ENCODE measurements at regions not wholly inside any gene's neighbourhood (a gene's known extent, or its start where the extent isn't known, plus 50 kb on each side); places are given as distances from the start of the nearest gene placed in this dataset.

DNA sequence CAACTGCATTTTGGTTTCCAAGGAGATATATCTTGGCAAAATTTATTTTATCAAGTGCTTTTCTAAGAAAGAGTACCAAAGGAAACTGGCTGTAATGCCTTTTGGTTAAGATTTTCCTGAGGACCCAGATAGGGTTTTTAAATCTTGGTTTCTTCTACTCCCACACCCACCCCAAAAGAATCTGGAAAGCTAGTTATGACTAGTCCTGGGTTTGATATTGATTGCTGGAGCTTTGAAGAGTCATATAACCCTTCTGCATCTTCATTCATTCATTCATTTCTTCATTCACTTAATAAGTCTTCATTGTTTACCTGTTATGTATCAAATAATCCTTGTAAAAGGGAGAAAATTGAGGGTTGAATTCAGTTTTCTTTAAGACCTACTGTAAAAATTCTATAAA is 425.2 kb downstream of the PCNX1 start:
- ATAC-seq (no peak), DNase-seq (ENCODE audit: low spot score) (no peak)
- Histone ChIP-seq H3F3A (replicated peaks; ENCODE audit: low read depth) (no peaks in the 10 kb centered on the region), H3K27ac (ENCODE audit: low read depth) (no peak overlapping the region), H2AFZ (no peak overlapping the region), H3K4me3 (no peak overlapping the region), H4K20me1 (replicated peaks; ENCODE audit: insufficient read depth) (peaks cover 5% of the 10 kb centered on the region), H3K36me3 (ENCODE audit: insufficient read depth) (no peaks in the 10 kb centered on the region), H3K9me2 (ENCODE audit: insufficient read depth) (0 out of 2 replicates have a peak, but pooled peaks cover 11% of the 10 kb centered on the region), H3K4me1 (ENCODE audit: insufficient read depth) (peaks cover 24% of the 10 kb centered on the region), H3K27me3 (ENCODE audit: insufficient read depth) (no peaks in the 10 kb centered on the region), H3K79me2 (replicated peaks; ENCODE audit: insufficient read depth) (peaks cover 100% of the 10 kb centered on the region), H3K4me2 (no peak overlapping the region)
- H3K27ac Mint-ChIP-seq = no peak overlapping the region
- H3K36me3 Mint-ChIP-seq (ENCODE audit: low read depth) = peaks cover 15% of the 10 kb centered on the region
- H3K4me1 Mint-ChIP-seq = peaks cover 28% of the 10 kb centered on the region
- no peaks in the 10 kb centered on the region; the same call in 1 of the 3 replicates for H3K9me3 Mint-ChIP-seq
- TF ChIP-seq NANOG (IDR thresholded peaks at IDR 0.05; ENCODE audit: borderline replicate concordance) (no peak), POLR2AphosphoS5 (IDR thresholded peaks at IDR 0.05; ENCODE audit: low read depth) (no peak), EZH2phosphoT487 (IDR thresholded peaks at IDR 0.05; ENCODE audit: unreplicated experiment) (no peak), EZH2 (IDR thresholded peaks at IDR 0.05; ENCODE audit: low read depth, unreplicated experiment) (no peak), CREB1 (CRISPR knock-in tag; IDR thresholded peaks at IDR 0.05; ENCODE audit: low read depth) (no peak)
- TF ChIP-seq, protein P1, sequence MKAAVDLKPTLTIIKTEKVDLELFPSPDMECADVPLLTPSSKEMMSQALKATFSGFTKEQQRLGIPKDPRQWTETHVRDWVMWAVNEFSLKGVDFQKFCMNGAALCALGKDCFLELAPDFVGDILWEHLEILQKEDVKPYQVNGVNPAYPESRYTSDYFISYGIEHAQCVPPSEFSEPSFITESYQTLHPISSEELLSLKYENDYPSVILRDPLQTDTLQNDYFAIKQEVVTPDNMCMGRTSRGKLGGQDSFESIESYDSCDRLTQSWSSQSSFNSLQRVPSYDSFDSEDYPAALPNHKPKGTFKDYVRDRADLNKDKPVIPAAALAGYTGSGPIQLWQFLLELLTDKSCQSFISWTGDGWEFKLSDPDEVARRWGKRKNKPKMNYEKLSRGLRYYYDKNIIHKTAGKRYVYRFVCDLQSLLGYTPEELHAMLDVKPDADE (IDR thresholded peaks at IDR 0.05) = no peak
- no peak overlapping the region for H3K4me3 Mint-ChIP-seq
- H3K27me3 Mint-ChIP-seq (ENCODE audit: insufficient read depth, low read depth, poor library complexity) = no peaks in the 10 kb centered on the region

DNA sequence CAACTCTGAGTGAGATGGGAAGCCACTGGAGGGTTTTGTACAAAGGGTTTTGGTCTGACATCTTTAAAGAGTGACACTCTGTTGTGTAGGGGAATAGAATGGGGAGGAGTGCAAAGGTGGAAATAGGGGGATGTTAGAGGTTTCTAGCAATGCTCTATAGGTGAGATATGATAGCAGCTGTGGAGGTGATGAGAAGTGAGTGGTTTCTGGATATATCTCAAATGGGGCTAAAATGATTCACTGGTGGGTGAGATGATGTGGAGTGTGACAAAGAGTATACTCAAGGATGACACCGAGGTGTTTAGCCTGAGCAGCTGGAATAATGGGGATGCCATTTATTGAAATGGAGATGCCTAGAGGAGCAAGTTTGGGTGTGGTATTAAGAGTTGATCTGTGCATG is 426.4 kb downstream of the PCNX1 start:
- H3K36me3 Mint-ChIP-seq (ENCODE audit: low read depth) = peaks cover 16% of the 10 kb centered on the region
- no peak for DNase-seq (ENCODE audit: low spot score)
- no peak for ATAC-seq
- Histone ChIP-seq H3K27me3 (ENCODE audit: insufficient read depth) (no peaks in the 10 kb centered on the region), H3K4me2 (no peak overlapping the region), H2AFZ (no peak overlapping the region), H3K36me3 (ENCODE audit: insufficient read depth) (no peaks in the 10 kb centered on the region), H3K4me1 (ENCODE audit: insufficient read depth) (peaks cover 16% of the 10 kb centered on the region), H3K27ac (ENCODE audit: low read depth) (no peak overlapping the region), H3K9me2 (ENCODE audit: insufficient read depth) (0 out of 2 replicates have a peak, but pooled peaks cover 12% of the 10 kb centered on the region), H3K79me2 (replicated peaks; ENCODE audit: insufficient read depth) (peaks cover 100% of the 10 kb centered on the region), H3F3A (replicated peaks; ENCODE audit: low read depth) (no peaks in the 10 kb centered on the region), H4K20me1 (replicated peaks; ENCODE audit: insufficient read depth) (peaks cover 5% of the 10 kb centered on the region), H3K4me3 (no peak overlapping the region)
- H3K27me3 Mint-ChIP-seq (ENCODE audit: insufficient read depth, low read depth, poor library complexity) = no peaks in the 10 kb centered on the region
- peaks cover 18% of the 10 kb centered on the region; the same call in 2 of the 3 replicates for H3K4me1 Mint-ChIP-seq
- TF ChIP-seq STAT1 (IDR thresholded peaks at IDR 0.05; ENCODE audit: unreplicated experiment) (no peak), ZNF114 (CRISPR knock-in tag; IDR thresholded peaks at IDR 0.05) (no peak), ZNF331 (CRISPR knock-in tag; IDR thresholded peaks at IDR 0.05; ENCODE audit: low read depth) (no peak), POLR2AphosphoS5 (IDR thresholded peaks at IDR 0.05; ENCODE audit: low read depth) (no peak), EZH2phosphoT487 (IDR thresholded peaks at IDR 0.05; ENCODE audit: unreplicated experiment) (no peak)
- H3K9me3 Mint-ChIP-seq = no peaks in the 10 kb centered on the region; the same call in 1 of the 3 replicates
- H3K27ac Mint-ChIP-seq = no peak overlapping the region
- H3K4me3 Mint-ChIP-seq = no peak overlapping the region

DNA sequence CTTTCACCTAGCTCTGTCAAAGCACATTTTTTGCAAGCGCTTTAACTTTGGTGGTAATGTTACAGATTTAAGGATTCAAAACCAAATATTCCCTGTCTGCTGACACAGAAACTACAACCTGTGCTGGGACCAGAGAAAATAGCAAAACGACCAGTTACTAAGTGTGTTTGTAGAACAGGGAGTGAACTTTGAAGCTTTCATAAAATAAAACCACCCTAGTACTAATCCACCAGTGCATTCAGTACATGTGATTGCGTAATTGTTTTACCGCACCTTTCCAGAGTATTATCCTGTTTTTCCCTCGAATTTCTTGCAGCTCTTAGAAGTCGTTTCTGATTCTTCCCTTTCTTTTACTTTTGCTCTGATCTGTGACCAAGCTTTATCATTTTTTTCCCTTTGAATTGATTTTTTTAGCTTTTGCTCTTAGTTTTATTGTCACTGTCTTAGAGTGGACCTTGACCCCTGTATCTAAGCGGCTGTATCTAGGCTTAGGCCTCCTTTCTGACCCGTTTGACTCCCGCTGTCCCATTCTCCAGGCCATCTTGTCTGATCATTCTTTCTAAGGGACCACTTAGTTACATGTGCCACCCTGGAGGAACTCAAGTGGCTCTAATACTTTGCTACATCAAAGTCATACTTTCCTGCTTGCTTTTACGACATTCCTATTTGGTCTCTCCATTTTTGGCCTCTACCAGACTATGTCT is 429.4 kb downstream of the PCNX1 start:
- Histone ChIP-seq H3K4me1 (ENCODE audit: insufficient read depth) (peaks cover 12% of the 10 kb centered on the region), H3K4me2 (no peak overlapping the region), H3F3A (replicated peaks; ENCODE audit: low read depth) (no peaks in the 10 kb centered on the region), H3K4me3 (no peak overlapping the region), H3K27me3 (ENCODE audit: insufficient read depth) (no peaks in the 10 kb centered on the region), H3K9me2 (ENCODE audit: insufficient read depth) (0 out of 2 replicates have a peak, but pooled peaks cover 8% of the 10 kb centered on the region), H3K27ac (ENCODE audit: low read depth) (no peak overlapping the region), H2AFZ (no peak overlapping the region), H4K20me1 (replicated peaks; ENCODE audit: insufficient read depth) (peaks cover 14% of the 10 kb centered on the region), H3K79me2 (replicated peaks; ENCODE audit: insufficient read depth) (peaks cover 100% of the 10 kb centered on the region), H3K36me3 (ENCODE audit: insufficient read depth) (no peaks in the 10 kb centered on the region)
- DNase-seq (ENCODE audit: low spot score) (no peak), ATAC-seq (no peak)
- no peak overlapping the region for H3K27ac Mint-ChIP-seq
- H3K9me3 Mint-ChIP-seq = no peaks in the 10 kb centered on the region; the same call in 1 of the 3 replicates
- peaks cover 17% of the 10 kb centered on the region; the same call in 2 of the 3 replicates for H3K4me1 Mint-ChIP-seq
- H3K36me3 Mint-ChIP-seq (ENCODE audit: low read depth) = peaks cover 9% of the 10 kb centered on the region
- H3K4me3 Mint-ChIP-seq = no peak overlapping the region
- peaks cover under 1% of the 10 kb centered on the region for H3K27me3 Mint-ChIP-seq (ENCODE audit: insufficient read depth, low read depth, poor library complexity)
- TF ChIP-seq EZH2 (IDR thresholded peaks at IDR 0.05; ENCODE audit: low read depth, unreplicated experiment) (no peak), JUNB (IDR thresholded peaks at IDR 0.05; ENCODE audit: unreplicated experiment) (no peak), CREB1 (CRISPR knock-in tag; IDR thresholded peaks at IDR 0.05; ENCODE audit: low read depth) (no peak), ZNF114 (CRISPR knock-in tag; IDR thresholded peaks at IDR 0.05) (no peak)
- TF ChIP-seq, protein P2, sequence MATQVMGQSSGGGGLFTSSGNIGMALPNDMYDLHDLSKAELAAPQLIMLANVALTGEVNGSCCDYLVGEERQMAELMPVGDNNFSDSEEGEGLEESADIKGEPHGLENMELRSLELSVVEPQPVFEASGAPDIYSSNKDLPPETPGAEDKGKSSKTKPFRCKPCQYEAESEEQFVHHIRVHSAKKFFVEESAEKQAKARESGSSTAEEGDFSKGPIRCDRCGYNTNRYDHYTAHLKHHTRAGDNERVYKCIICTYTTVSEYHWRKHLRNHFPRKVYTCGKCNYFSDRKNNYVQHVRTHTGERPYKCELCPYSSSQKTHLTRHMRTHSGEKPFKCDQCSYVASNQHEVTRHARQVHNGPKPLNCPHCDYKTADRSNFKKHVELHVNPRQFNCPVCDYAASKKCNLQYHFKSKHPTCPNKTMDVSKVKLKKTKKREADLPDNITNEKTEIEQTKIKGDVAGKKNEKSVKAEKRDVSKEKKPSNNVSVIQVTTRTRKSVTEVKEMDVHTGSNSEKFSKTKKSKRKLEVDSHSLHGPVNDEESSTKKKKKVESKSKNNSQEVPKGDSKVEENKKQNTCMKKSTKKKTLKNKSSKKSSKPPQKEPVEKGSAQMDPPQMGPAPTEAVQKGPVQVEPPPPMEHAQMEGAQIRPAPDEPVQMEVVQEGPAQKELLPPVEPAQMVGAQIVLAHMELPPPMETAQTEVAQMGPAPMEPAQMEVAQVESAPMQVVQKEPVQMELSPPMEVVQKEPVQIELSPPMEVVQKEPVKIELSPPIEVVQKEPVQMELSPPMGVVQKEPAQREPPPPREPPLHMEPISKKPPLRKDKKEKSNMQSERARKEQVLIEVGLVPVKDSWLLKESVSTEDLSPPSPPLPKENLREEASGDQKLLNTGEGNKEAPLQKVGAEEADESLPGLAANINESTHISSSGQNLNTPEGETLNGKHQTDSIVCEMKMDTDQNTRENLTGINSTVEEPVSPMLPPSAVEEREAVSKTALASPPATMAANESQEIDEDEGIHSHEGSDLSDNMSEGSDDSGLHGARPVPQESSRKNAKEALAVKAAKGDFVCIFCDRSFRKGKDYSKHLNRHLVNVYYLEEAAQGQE (IDR thresholded peaks at IDR 0.05; ENCODE audit: unreplicated experiment) = no peak

Measured in GM23338 (cell line).